Lower leg skin (tissue), 3 donors: ENCODE measurements at regions not wholly inside any gene's neighbourhood (a gene's known extent, or its start where the extent isn't known, plus 50 kb on each side); places are given as distances from the start of the nearest gene placed in this dataset.
"Not testable (repeated sequence)": the region's sequence is repeated elsewhere in the genome, so short reads cannot be mapped to it uniquely, and the experiment has no call there.

Experiments used
- POLR2A ChIP-seq, 2 donors: fragments of 450-650 bp; IDR thresholded peaks; one replicate each; pipeline ENCODE4 v1.6.1; 2016 to 2017; ENCODE audit warnings: antibody characterized with exemption in 2 of 2, mild to moderate bottlenecking in 1 of 2, moderate library complexity in 1 of 2
- TF ChIP-seq, protein P1 (sequence below), 3 donors: fragments of 450-650 bp; IDR thresholded peaks; one replicate each; pipeline ENCODE4 v1.5.1; 2016; ENCODE audit warnings: antibody characterized with exemption in 3 of 3, mild to moderate bottlenecking in 3 of 3, moderate library complexity in 2 of 3

DNA sequence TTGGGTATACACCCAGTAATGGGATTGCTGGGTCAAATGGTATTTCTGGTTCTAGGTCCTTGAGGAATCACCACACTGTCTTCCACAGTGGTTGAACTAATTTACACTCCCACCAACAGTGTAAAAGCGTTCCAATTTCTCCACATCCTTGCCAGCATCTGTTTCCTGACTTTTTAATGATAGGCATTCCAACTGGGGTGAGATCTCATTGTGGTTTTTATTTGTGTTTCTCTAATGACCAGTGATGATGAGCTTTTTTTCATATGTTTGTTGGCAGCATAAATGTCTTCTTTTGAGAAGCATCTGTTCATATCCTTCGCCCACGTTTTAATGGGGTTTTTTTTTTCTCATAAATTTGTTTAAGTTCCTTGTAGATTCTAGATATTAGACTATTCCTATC lies 448.3 kb upstream of the RGMB start:
- TF ChIP-seq, protein P1, sequence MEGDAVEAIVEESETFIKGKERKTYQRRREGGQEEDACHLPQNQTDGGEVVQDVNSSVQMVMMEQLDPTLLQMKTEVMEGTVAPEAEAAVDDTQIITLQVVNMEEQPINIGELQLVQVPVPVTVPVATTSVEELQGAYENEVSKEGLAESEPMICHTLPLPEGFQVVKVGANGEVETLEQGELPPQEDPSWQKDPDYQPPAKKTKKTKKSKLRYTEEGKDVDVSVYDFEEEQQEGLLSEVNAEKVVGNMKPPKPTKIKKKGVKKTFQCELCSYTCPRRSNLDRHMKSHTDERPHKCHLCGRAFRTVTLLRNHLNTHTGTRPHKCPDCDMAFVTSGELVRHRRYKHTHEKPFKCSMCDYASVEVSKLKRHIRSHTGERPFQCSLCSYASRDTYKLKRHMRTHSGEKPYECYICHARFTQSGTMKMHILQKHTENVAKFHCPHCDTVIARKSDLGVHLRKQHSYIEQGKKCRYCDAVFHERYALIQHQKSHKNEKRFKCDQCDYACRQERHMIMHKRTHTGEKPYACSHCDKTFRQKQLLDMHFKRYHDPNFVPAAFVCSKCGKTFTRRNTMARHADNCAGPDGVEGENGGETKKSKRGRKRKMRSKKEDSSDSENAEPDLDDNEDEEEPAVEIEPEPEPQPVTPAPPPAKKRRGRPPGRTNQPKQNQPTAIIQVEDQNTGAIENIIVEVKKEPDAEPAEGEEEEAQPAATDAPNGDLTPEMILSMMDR (IDR thresholded peaks at IDR 0.05) = not testable (repeated sequence)
- not testable (repeated sequence) for TF ChIP-seq POLR2A (IDR thresholded peaks at IDR 0.05)
